ENCODE measurements at regions not wholly inside any gene's neighbourhood (a gene's known extent, or its start where the extent isn't known, plus 50 kb on each side); places are given as distances from the start of the nearest gene placed in this dataset.

DNA sequence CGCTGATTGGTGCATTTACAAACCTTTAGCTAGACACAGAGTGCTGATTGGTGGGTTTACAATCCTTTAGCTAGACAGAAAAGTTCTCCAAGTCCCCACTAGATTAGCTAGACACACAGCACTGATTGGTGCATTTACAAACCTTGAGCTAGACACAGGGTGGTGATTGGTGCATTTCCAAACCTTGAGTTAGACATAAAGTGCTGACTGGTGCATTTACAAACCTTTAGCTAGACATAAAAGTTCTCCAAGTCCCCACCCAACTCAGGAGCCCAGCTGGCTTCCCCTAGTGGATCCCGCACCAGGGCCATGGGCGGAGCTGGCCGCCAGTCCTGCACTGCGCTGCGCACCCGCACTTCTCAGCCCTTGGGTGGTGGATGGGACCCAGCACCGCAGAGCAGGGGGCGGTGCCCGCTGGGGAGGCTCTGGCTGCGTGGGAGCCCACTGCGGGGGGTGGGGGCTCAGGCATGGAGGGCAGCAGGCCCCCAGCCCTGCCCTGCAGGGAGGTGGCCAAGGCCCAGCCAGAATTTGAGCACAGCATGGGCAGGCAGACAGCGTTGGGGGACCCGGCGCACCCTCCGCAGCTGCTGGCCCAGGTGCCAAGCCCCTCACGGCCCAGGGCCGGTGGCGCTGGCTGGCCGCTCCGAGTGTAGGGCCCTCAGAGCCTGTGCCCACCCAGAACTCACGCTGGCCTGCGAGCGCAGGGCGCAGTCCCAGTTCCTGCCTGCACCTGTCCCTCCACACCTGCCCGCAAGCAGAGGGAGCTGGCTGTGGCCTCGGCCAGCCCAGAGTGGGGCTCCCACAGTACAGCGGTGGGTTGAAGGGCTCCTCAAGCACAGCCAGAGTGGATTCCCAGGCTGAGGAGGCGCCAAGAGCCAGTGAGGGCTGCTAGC, 608.9 kb upstream of the LCORL start:
- intact Hi-C loops (cut with DNase I): no loop called here
- H3K9me3 ChIP-seq: no peaks in the 10 kb centered on the region
- H3K27ac ChIP-seq: no peak overlapping the region
- H3K4me3 ChIP-seq: no peak overlapping the region
- H3K4me1 ChIP-seq: no peaks in the 10 kb centered on the region
- DNase-seq (ENCODE audit: low spot score in 2 of 2): no peak
- no peak for TF ChIP-seq CTCF (IDR thresholded peaks at IDR 0.05)
- no peaks in the 10 kb centered on the region for H3K36me3 ChIP-seq
- H3K27me3 ChIP-seq: no peaks in the 10 kb centered on the region

DNA sequence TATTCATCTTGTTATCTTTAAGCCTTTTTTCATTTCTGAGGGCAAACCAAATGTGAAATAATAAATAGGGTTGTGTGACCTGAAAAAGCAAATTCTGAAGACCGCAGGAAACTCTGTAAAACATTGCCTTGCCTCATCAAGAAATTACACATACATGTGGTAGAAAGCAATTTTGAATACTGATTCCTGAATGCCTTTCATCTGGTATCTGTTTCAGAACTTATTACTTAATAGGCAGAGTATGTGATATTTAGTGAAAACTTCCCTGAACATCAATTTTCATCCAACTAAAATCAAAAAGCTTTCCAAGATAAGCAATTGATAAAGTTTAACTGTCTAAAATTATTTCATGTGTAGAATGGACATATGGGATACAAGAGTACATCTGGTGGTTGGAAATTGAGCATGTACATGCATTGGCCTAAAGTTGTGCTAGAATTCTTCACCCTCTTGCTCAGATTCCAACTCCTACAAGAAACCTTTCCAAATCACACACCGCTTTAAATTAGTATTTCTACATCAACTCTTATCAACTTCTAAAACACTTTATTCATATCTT, 606.0 kb upstream of the LCORL start:
- H3K4me1 ChIP-seq: no peaks in the 10 kb centered on the region
- intact Hi-C loops (cut with DNase I): no loop called here
- no peak overlapping the region for H3K4me3 ChIP-seq
- H3K9me3 ChIP-seq: no peaks in the 10 kb centered on the region
- TF ChIP-seq CTCF (IDR thresholded peaks at IDR 0.05): no peak
- DNase-seq (ENCODE audit: low spot score in 2 of 2): no peak
- no peak overlapping the region for H3K27ac ChIP-seq
- no peaks in the 10 kb centered on the region for H3K27me3 ChIP-seq
- H3K36me3 ChIP-seq: no peaks in the 10 kb centered on the region

GRCh38 chr4:18626996-18627395, 605.4 kb upstream of the LCORL start:
- TF ChIP-seq CTCF (IDR thresholded peaks at IDR 0.05): no peak
- Histone ChIP-seq H3K4me3 (no peak overlapping the region), H3K4me1 (no peaks in the 10 kb centered on the region), H3K9me3 (no peaks in the 10 kb centered on the region), H3K36me3 (no peaks in the 10 kb centered on the region), H3K27ac (no peak overlapping the region), H3K27me3 (no peaks in the 10 kb centered on the region)
- no peak for DNase-seq (ENCODE audit: low spot score in 2 of 2)
- intact Hi-C loops (cut with DNase I): no loop called here

DNA sequence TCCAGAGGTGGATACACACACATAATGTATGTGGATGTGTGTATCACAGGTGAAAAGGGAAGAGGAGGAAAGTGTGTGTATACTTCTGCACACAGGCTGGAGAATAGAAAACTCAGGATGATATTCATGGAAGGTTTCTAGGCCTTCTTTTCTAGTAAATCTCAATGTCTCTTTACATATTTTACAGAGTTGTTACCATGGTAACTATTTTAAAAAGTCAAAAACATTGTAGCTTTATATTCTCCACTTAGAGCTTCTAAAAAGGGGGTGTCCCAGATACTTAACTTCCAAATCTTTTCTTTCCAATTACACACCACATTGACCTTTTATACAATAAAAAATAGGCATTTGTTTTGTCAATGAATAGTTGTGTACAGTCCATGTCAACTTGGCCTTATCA, 604.8 kb upstream of the LCORL start:
- H3K9me3 ChIP-seq: no peaks in the 10 kb centered on the region
- no peak for DNase-seq (ENCODE audit: low spot score in 2 of 2)
- H3K36me3 ChIP-seq: no peaks in the 10 kb centered on the region
- H3K4me1 ChIP-seq: no peaks in the 10 kb centered on the region
- TF ChIP-seq CTCF (IDR thresholded peaks at IDR 0.05): no peak
- no peaks in the 10 kb centered on the region for H3K27me3 ChIP-seq
- no peak overlapping the region for H3K27ac ChIP-seq
- intact Hi-C loops (cut with DNase I): no loop called here
- no peak overlapping the region for H3K4me3 ChIP-seq

GRCh38 chr4:18621186-18621585, 599.6 kb upstream of the LCORL start:
- Histone ChIP-seq H3K4me3 (no peak overlapping the region), H3K9me3 (no peaks in the 10 kb centered on the region), H3K4me1 (no peaks in the 10 kb centered on the region), H3K27ac (no peak overlapping the region), H3K27me3 (no peaks in the 10 kb centered on the region), H3K36me3 (no peaks in the 10 kb centered on the region)
- no peak for TF ChIP-seq CTCF (IDR thresholded peaks at IDR 0.05)
- intact Hi-C loops (cut with DNase I): no loop called here
- DNase-seq (ENCODE audit: low spot score in 2 of 2): no peak

Measured in ascending aorta (tissue), 2 donors.